ENCODE measurements at regions not wholly inside any gene's neighbourhood (a gene's known extent, or its start where the extent isn't known, plus 50 kb on each side); places are given as distances from the start of the nearest gene placed in this dataset.

- TF ChIP-seq CTCF (conservative IDR thresholded peaks at IDR 0.05) (no peak), EZH2 (IDR thresholded peaks at IDR 0.05; ENCODE audit: low read depth) (no peak)
Measured at GRCh38 chr5:42952578-42952974, 87.5 kb downstream of the ANXA2R start.
